Bronchial epithelial cell (primary cell): ENCODE measurements at regions not wholly inside any gene's neighbourhood (a gene's known extent, or its start where the extent isn't known, plus 50 kb on each side); places are given as distances from the start of the nearest gene placed in this dataset.

ENCODE experiments used
- DNase-seq: peaks from one replicate; pipeline ENCODE4 v3.0.0-alpha.2; 2010; ENCODE audit warnings: low read depth
- FAIRE-seq: peaks from 2 replicates; lab custom pipeline; 2011; peaks lifted over from hg19 to GRCh38; lab: Jason Lieb, UNC
- H3K27me3 ChIP-seq: 2 replicates; pipeline ENCODE4 v1.5.1; 2011; ENCODE audit warnings: low read length; ENCODE audit not compliant: control insufficient read depth, insufficient read depth
- H3K36me3 ChIP-seq: 2 replicates; pipeline ENCODE4 v1.5.1; 2011; ENCODE audit warnings: low read length; ENCODE audit not compliant: control insufficient read depth, insufficient read depth
- H3K4me3 ChIP-seq: 2 replicates; pipeline ENCODE4 v1.5.1; 2011; ENCODE audit warnings: mild to moderate bottlenecking, low read depth, low read length, control low read depth
- CTCF ChIP-seq: IDR thresholded peaks from 2 replicates; pipeline ENCODE4 v1.5.1; 2011; ENCODE audit warnings: mild to moderate bottlenecking, moderate library complexity, low read length, control low read depth, inconsistent platforms; ENCODE audit not compliant: insufficient read depth, severe bottlenecking

GRCh38 chr1:18038051-18038450, 69.5 kb upstream of the IGSF21 start:
- no peak for DNase-seq
- Histone ChIP-seq H3K36me3 (no peaks in the 10 kb centered on the region), H3K27me3 (no peaks in the 10 kb centered on the region), H3K4me3 (no peak overlapping the region)
- no peak for TF ChIP-seq CTCF
- no peak for FAIRE-seq

GRCh38 chr1:18039102-18039501, 68.5 kb upstream of the IGSF21 start:
- TF ChIP-seq CTCF = no peak
- FAIRE-seq (no peak), DNase-seq (no peak)
- Histone ChIP-seq H3K4me3 (no peak overlapping the region), H3K27me3 (no peaks in the 10 kb centered on the region), H3K36me3 (no peaks in the 10 kb centered on the region)

GRCh38 chr1:18041102-18041501, 66.5 kb upstream of the IGSF21 start:
- no peak for FAIRE-seq
- Histone ChIP-seq H3K36me3 (no peaks in the 10 kb centered on the region), H3K4me3 (no peak overlapping the region), H3K27me3 (no peaks in the 10 kb centered on the region)
- TF ChIP-seq CTCF = no peak
- no peak for DNase-seq

- FAIRE-seq (no peak), DNase-seq (no peak)
- H3K4me3 ChIP-seq = no peak overlapping the region
- no peaks in the 10 kb centered on the region for H3K36me3 ChIP-seq
- H3K27me3 ChIP-seq = no peaks in the 10 kb centered on the region
- TF ChIP-seq CTCF = no peak
Measured at GRCh38 chr1:18041685-18042355, 65.8 kb upstream of the IGSF21 start.

- FAIRE-seq = no peak
Measured at GRCh38 chr1:18043871-18044270, 63.7 kb upstream of the IGSF21 start.

More at GRCh38 chr1:18043871-18044270, 63.7 kb upstream of the IGSF21 start:
- H3K4me3 ChIP-seq = no peak overlapping the region
- DNase-seq = no peak
- H3K36me3 ChIP-seq = no peaks in the 10 kb centered on the region
- TF ChIP-seq CTCF = no peak
- no peaks in the 10 kb centered on the region for H3K27me3 ChIP-seq
